Ishikawa (cell line): ENCODE measurements at regions not wholly inside any gene's neighbourhood (a gene's known extent, or its start where the extent isn't known, plus 50 kb on each side); places are given as distances from the start of the nearest gene placed in this dataset.

Experiments
- CEBPB ChIP-seq: IDR thresholded peaks from 2 replicates; pipeline ENCODE4 v1.6.1; 2012
- CREB1 ChIP-seq: IDR thresholded peaks from 2 replicates; pipeline ENCODE4 v1.6.1; 2012; ENCODE audit warnings: low read depth
- EGR1 ChIP-seq: IDR thresholded peaks from 2 replicates; pipeline ENCODE4 v1.6.1; 2012
- EP300 ChIP-seq: IDR thresholded peaks from 2 replicates; pipeline ENCODE4 v1.6.1; 2012; ENCODE audit warnings: borderline replicate concordance
- FOXM1 ChIP-seq: IDR thresholded peaks from 2 replicates; pipeline ENCODE4 v1.6.1; 2012; ENCODE audit warnings: low read depth, borderline replicate concordance
- MAX ChIP-seq: IDR thresholded peaks from 2 replicates; pipeline ENCODE4 v1.6.1; 2012
- NFIC ChIP-seq: IDR thresholded peaks from 2 replicates; pipeline ENCODE4 v1.6.1; 2012
- RAD21 ChIP-seq: IDR thresholded peaks from 2 replicates; pipeline ENCODE4 v1.6.1; 2012; ENCODE audit warnings: low read depth
- REST ChIP-seq: IDR thresholded peaks from 2 replicates; pipeline ENCODE4 v1.6.1; 2012; ENCODE audit warnings: low read depth, mild to moderate bottlenecking
- TAF1 ChIP-seq: IDR thresholded peaks from 2 replicates; pipeline ENCODE4 v1.6.1; 2012; ENCODE audit warnings: low read depth, mild to moderate bottlenecking
- TCF12 ChIP-seq: IDR thresholded peaks from 2 replicates; pipeline ENCODE4 v1.6.1; 2012; ENCODE audit warnings: low read depth
- TEAD4 ChIP-seq: IDR thresholded peaks from 2 replicates; pipeline ENCODE4 v1.6.1; 2012
- USF1 ChIP-seq: IDR thresholded peaks from 2 replicates; pipeline ENCODE4 v1.6.1; 2012
- YY1 ChIP-seq: IDR thresholded peaks from 2 replicates; pipeline ENCODE4 v1.6.1; 2012; ENCODE audit warnings: low read depth
- ZBTB7A ChIP-seq: IDR thresholded peaks from 2 replicates; pipeline ENCODE4 v1.6.1; 2012; ENCODE audit warnings: low read depth

- no peak for TF ChIP-seq MAX
- TF ChIP-seq EGR1 = no peak
- TF ChIP-seq REST = no peak
- TF ChIP-seq EP300 = no peak
- no peak for TF ChIP-seq TEAD4
- no peak for TF ChIP-seq FOXM1
- TF ChIP-seq USF1 = no peak
- TF ChIP-seq CREB1 = no peak
- no peak for TF ChIP-seq NFIC
- no peak for TF ChIP-seq ZBTB7A
- no peak for TF ChIP-seq TAF1
- TF ChIP-seq RAD21 = no peak
- TF ChIP-seq YY1 = no peak
- TF ChIP-seq CEBPB = no peak
- no peak for TF ChIP-seq TCF12
Observed at GRCh38 chr7:47026780-47027361, 555.0 kb downstream of the TNS3 start.

- TF ChIP-seq CEBPB (no peak), MAX (no peak), TCF12 (no peak), ZBTB7A (no peak), FOXM1 (no peak), USF1 (no peak), REST (no peak), EGR1 (no peak), EP300 (no peak), CREB1 (no peak), RAD21 (no peak), YY1 (no peak), NFIC (no peak), TEAD4 (no peak), TAF1 (no peak)
Observed at GRCh38 chr7:47024991-47025390, 556.9 kb downstream of the TNS3 start.

- TF ChIP-seq EP300 (no peak), CREB1 (no peak), RAD21 (no peak), MAX (no peak), EGR1 (no peak), CEBPB (no peak), YY1 (no peak), FOXM1 (no peak), TAF1 (no peak), NFIC (no peak), TCF12 (no peak), TEAD4 (no peak)
Observed at GRCh38 chr7:47008461-47008860, 573.5 kb downstream of the TNS3 start.

- TF ChIP-seq TEAD4 (no peak), USF1 (no peak), NFIC (no peak), TAF1 (no peak), YY1 (no peak), TCF12 (no peak), FOXM1 (no peak), ZBTB7A (no peak), RAD21 (no peak), CREB1 (no peak), REST (no peak), CEBPB (no peak), MAX (no peak), EP300 (no peak)
Observed at GRCh38 chr7:47007471-47007870, 574.4 kb downstream of the TNS3 start.
